Upper lobe of left lung (tissue), 6 donors: ENCODE measurements at regions not wholly inside any gene's neighbourhood (a gene's known extent, or its start where the extent isn't known, plus 50 kb on each side); places are given as distances from the start of the nearest gene placed in this dataset.

Experiments used
- ATAC-seq, 2 donors: fragments of 200-7000 bp; cut with Tn5 transposase; one replicate each; pipeline ENCODE4 v1.9.1; 2022; ENCODE audit warnings: mild to moderate bottlenecking in 2 of 2, moderate library complexity in 2 of 2; ENCODE audit not compliant: low FRiP score in 2 of 2
- DNase-seq, 2 donors: peaks; one replicate each; pipeline ENCODE4 v3.0.0-alpha.2; 2019 to 2020
- H3K27ac ChIP-seq, 4 donors: fragments of 200-600 bp; sonication (generic); one replicate each; pipeline ENCODE4 v1.5.1; 2016 to 2019
- H3K27me3 ChIP-seq, 4 donors: fragments of 200-600 bp; sonication (generic); one replicate each; pipeline ENCODE4 v1.5.1; 2017 to 2019
- H3K36me3 ChIP-seq, 4 donors: fragments of 200-600 bp; sonication (generic); one replicate each; pipeline ENCODE4 v1.5.1; 2016 to 2019
- H3K4me1 ChIP-seq, 4 donors: fragments of 200-600 bp; sonication (generic); one replicate each; pipeline ENCODE4 v1.5.1; 2018 to 2019
- H3K4me3 ChIP-seq, 4 donors: fragments of 200-600 bp; sonication (generic); one replicate each; pipeline ENCODE4 v1.5.1; 2017 to 2019; ENCODE audit warnings: mild to moderate bottlenecking in 2 of 4, moderate library complexity in 1 of 4
- H3K9me3 ChIP-seq, 4 donors: fragments of 200-600 bp; sonication (generic); one replicate each; pipeline ENCODE4 v1.5.1; 2018 to 2019
- CTCF ChIP-seq, 6 experiments: fragments of 450-650 bp in 4 of 6; fragments of 200-600 bp in 2 of 6; sonication (generic) in 2 of 6; IDR thresholded peaks; one replicate each; pipeline ENCODE4 v1.5.1; 2016 to 2019; ENCODE audit warnings: antibody characterized with exemption in 6 of 6
- EP300 ChIP-seq, 4 donors: sonication (generic); formaldehyde crosslinking; IDR thresholded peaks; one replicate each; pipeline ENCODE4 v1.5.1; 2017; ENCODE audit warnings: antibody characterized with exemption in 4 of 4, control low read depth in 2 of 4
- POLR2A ChIP-seq, 4 donors: fragments of 450-650 bp; IDR thresholded peaks; one replicate each; pipeline ENCODE4 v1.5.1; 2016 to 2017; ENCODE audit warnings: antibody characterized with exemption in 4 of 4, mild to moderate bottlenecking in 2 of 4
- POLR2AphosphoS5 ChIP-seq, 2 donors: sonication (generic); formaldehyde crosslinking; IDR thresholded peaks; one replicate each; pipeline ENCODE4 v1.5.1; 2017; ENCODE audit warnings: antibody characterized with exemption in 2 of 2
- WGBS, 2 donors: methylation state at CpG; one replicate each; pipeline ENCODE4 v1.1.5; 2017 to 2018; 5-methylcytosine and 5-hydroxymethylcytosine counted together
- donor health status: DM: no; HTN: no; CAD: no; lungs with moderate emphysema.
- donor health status: DM: no; HTN: yes; CAD: no; lungs with severe emphysema.

DNA sequence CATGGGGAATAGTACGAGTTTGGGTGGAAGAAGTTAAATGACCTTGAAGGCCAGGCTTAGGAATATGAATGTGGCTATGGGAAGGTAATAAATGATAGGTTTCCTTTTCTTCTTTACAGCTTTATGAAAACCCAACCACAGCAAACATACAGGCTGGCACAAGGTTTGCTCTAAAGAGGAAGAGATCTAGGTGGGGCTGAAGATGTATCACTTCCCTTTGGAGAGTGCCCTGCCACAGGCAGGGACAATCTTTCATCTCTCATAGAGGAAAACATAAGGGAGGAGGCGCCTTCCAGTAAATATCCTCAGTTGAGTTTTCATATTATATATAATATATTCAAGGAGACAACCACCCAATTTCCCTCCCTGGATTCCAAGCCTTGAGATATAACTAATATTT lies 72.9 kb upstream of the FRMD6 start:
- Histone ChIP-seq H3K4me3 (no peak overlapping the region), H3K36me3 (no peaks in the 10 kb centered on the region), H3K9me3 (no peaks in the 10 kb centered on the region), H3K27ac (no peak overlapping the region), H3K27me3 (no peaks in the 10 kb centered on the region), H3K4me1 (peaks cover 0 to 3% (median 0%) of the 10 kb centered on the region in 4 donors)
- ATAC-seq (peak in 1 of 2 donors; percentile 47), DNase-seq (no peak)
- WGBS, 2 donors: 56 to 65% methylated on average over 2 of the region's 2 CpGs
- TF ChIP-seq POLR2A (IDR thresholded peaks at IDR 0.05) (no peak), POLR2AphosphoS5 (IDR thresholded peaks at IDR 0.05) (no peak), CTCF (IDR thresholded peaks at IDR 0.05) (no peak), EP300 (IDR thresholded peaks at IDR 0.05) (no peak)

- H3K4me1 ChIP-seq: peaks cover 0 to 3% (median 0%) of the 10 kb centered on the region in 4 donors
- H3K27ac ChIP-seq: no peak overlapping the region
- 71 to 78% methylated on average over 4 of the region's 4 CpGs for WGBS, 2 donors
- TF ChIP-seq EP300 (IDR thresholded peaks at IDR 0.05) (no peak), POLR2A (IDR thresholded peaks at IDR 0.05) (no peak), POLR2AphosphoS5 (IDR thresholded peaks at IDR 0.05) (no peak), CTCF (IDR thresholded peaks at IDR 0.05) (no peak)
- no peak overlapping the region for H3K4me3 ChIP-seq
- H3K27me3 ChIP-seq: no peaks in the 10 kb centered on the region
- H3K9me3 ChIP-seq: no peaks in the 10 kb centered on the region
- no peaks in the 10 kb centered on the region for H3K36me3 ChIP-seq
- peak in 1 of 2 donors; percentile 16 for ATAC-seq
- no peak for DNase-seq
Observed at GRCh38 chr14:51581017-51581881, 70.5 kb upstream of the FRMD6 start.

DNA sequence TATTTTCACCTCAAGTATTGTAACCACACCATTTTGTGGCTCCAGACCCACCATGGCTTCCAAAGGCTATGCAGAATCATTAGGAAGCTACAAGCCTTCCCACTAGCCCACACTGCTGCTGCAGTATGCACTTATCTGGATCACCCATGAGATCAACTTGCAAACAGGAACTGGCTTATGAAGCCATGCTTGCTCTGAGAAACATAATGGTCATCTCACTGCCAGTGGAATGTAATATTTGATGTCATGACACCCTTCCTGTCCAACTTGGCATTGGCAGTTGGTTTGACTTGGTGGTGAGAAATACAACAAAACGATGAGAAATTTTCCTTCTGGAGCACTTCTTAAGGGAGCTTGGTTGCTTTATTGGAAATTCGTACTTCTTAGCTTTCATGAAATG lies 69.3 kb upstream of the FRMD6 start:
- H3K4me1 ChIP-seq: peaks cover 0 to 3% (median 0%) of the 10 kb centered on the region in 4 donors
- ATAC-seq (no peak), DNase-seq (no peak)
- H3K36me3 ChIP-seq: no peaks in the 10 kb centered on the region
- H3K27me3 ChIP-seq: no peaks in the 10 kb centered on the region
- no peak overlapping the region for H3K4me3 ChIP-seq
- no peak overlapping the region for H3K27ac ChIP-seq
- no peaks in the 10 kb centered on the region for H3K9me3 ChIP-seq
- 55 to 77% methylated on average over 2 of the region's 2 CpGs for WGBS, 2 donors
- no peak for TF ChIP-seq CTCF (IDR thresholded peaks at IDR 0.05)
- TF ChIP-seq EP300 (IDR thresholded peaks at IDR 0.05): no peak
- TF ChIP-seq POLR2A (IDR thresholded peaks at IDR 0.05): no peak
- TF ChIP-seq POLR2AphosphoS5 (IDR thresholded peaks at IDR 0.05): no peak

DNA sequence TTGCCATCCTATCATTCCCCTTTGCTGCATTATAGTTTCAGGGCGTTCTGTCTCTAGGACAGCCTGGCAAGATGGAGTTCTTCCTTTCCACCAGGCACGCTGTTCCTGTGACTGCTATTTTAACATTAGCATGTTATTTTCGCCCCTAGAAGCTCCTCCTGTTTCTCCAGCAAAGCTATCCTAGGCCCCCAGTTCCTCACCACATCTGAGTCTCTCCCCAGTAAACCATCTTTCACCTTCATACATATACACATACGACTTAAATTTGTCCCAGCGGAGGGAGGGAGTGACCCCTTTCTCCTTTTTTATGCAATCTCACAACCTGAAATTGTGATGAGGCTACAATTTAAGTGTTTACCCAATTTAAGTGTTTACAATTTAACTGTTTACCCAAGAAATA lies 66.7 kb upstream of the FRMD6 start:
- no peak overlapping the region for H3K4me3 ChIP-seq
- WGBS, 2 donors: 78 to 82% methylated on average over 5 of the region's 5 CpGs

More for the DNA sequence above, 66.7 kb upstream of the FRMD6 start:
- Histone ChIP-seq H3K36me3 (no peaks in the 10 kb centered on the region), H3K27ac (no peak overlapping the region), H3K9me3 (no peaks in the 10 kb centered on the region), H3K4me1 (no peaks in the 10 kb centered on the region), H3K27me3 (no peaks in the 10 kb centered on the region)
- TF ChIP-seq CTCF (IDR thresholded peaks at IDR 0.05) (no peak), POLR2A (IDR thresholded peaks at IDR 0.05) (no peak), POLR2AphosphoS5 (IDR thresholded peaks at IDR 0.05) (no peak), EP300 (IDR thresholded peaks at IDR 0.05) (no peak)
- ATAC-seq (no peak), DNase-seq (no peak)
